IMR-90 (cell line): ENCODE measurements at regions not wholly inside any gene's neighbourhood (a gene's known extent, or its start where the extent isn't known, plus 50 kb on each side); places are given as distances from the start of the nearest gene placed in this dataset.

Experiments used
- ATAC-seq: fragments of 200-7000 bp; cut with Tn5 transposase; 2 replicates; pipeline ENCODE4 v1.9.1; 2020; ENCODE audit warnings: low read depth, mild to moderate bottlenecking, moderate library complexity
- BruUV-seq: library from RNA; stranded (reverse); fragments of 400-500 nt; replicated peaks from 2 replicates; lab custom pipeline; 2021; lab: Mats Ljungman, UMichigan
- CTCF ChIA-PET: fragments of 300-600 bp; formaldehyde crosslinking; extraction: SDS; loops from one replicate; lab custom pipeline; 2021; ENCODE audit warnings: antibody characterized with exemption; lab: Yijun Ruan, JAX
- POLR2A ChIA-PET: fragments of 300-600 bp; sonication (Branson Sonifier 250); formaldehyde crosslinking; loops from one replicate; lab custom pipeline; 2022; ENCODE audit warnings: antibody characterized with exemption; ENCODE audit not compliant: unreplicated experiment; lab: Charles Lee
- DNase-seq: peaks from one replicate; pipeline ENCODE4 v3.0.0; 2013
- H2AFZ ChIP-seq: replicated peaks from 2 replicates; pipeline ENCODE3; 2013; ENCODE audit warnings: low read length, mild to moderate bottlenecking; ENCODE audit not compliant: poor library complexity
- H2AK5ac ChIP-seq: 2 replicates; pipeline ENCODE4 v1.6.1; 2013; ENCODE audit warnings: low read depth, low read length, inconsistent platforms
- H2AK9ac ChIP-seq: replicated peaks from 2 replicates; pipeline ENCODE3; 2013; ENCODE audit warnings: mild to moderate bottlenecking, low read depth, low read length, moderate library complexity; ENCODE audit not compliant: poor library complexity
- H2BK120ac ChIP-seq: 2 replicates; pipeline ENCODE4 v1.6.1; 2013; ENCODE audit warnings: low read depth, low read length, inconsistent platforms
- H2BK15ac ChIP-seq: 3 replicates; pipeline ENCODE4 v1.6.1; 2013; ENCODE audit warnings: low read depth, low read length, inconsistent platforms
- H2BK20ac ChIP-seq: 2 replicates; pipeline ENCODE4 v1.6.1; 2013; ENCODE audit warnings: low read depth, mild to moderate bottlenecking, inconsistent platforms, low read length, moderate library complexity
- H2BK5ac ChIP-seq: 2 replicates; pipeline ENCODE4 v1.6.1; 2013; ENCODE audit warnings: mild to moderate bottlenecking, low read depth, low read length, inconsistent platforms; ENCODE audit not compliant: poor library complexity, severe bottlenecking
- H3K14ac ChIP-seq: replicated peaks from 2 replicates; pipeline ENCODE4 v1.6.1; 2013; ENCODE audit warnings: low read depth, low read length, inconsistent platforms
- H3K18ac ChIP-seq: 2 replicates; pipeline ENCODE4 v1.6.1; 2013; ENCODE audit warnings: low read depth, low read length, control low read depth
- H3K23ac ChIP-seq: 2 replicates; pipeline ENCODE4 v1.6.1; 2013; ENCODE audit warnings: low read depth, low read length, inconsistent platforms
- H3K27ac ChIP-seq: 2 replicates; pipeline ENCODE4 v1.5.1; 2013; ENCODE audit warnings: mild to moderate bottlenecking, control low read depth, low read length; ENCODE audit not compliant: insufficient read depth
- H3K27me3 ChIP-seq: 2 replicates; pipeline ENCODE4 v1.6.1; 2013; ENCODE audit warnings: low read length; ENCODE audit not compliant: control insufficient read depth, insufficient read depth
- H3K36me3 ChIP-seq: 2 replicates; pipeline ENCODE4 v1.6.1; 2013; ENCODE audit warnings: low read length, mixed read lengths; ENCODE audit not compliant: control insufficient read depth, insufficient read depth
- H3K4ac ChIP-seq: 2 replicates; pipeline ENCODE4 v1.6.1; 2013; ENCODE audit warnings: low read depth, low read length, inconsistent platforms
- H3K4me1 ChIP-seq: 2 replicates; pipeline ENCODE4 v1.6.1; 2013; ENCODE audit warnings: low read length, mixed read lengths; ENCODE audit not compliant: control insufficient read depth, insufficient read depth
- H3K4me2 ChIP-seq: 2 replicates; pipeline ENCODE4 v1.6.1; 2013; ENCODE audit warnings: low read depth, mild to moderate bottlenecking, control low read depth, low read length, moderate library complexity
- H3K4me3 ChIP-seq: 2 replicates; pipeline ENCODE4 v1.5.1; 2013; ENCODE audit warnings: low read depth, mild to moderate bottlenecking, control low read depth, low read length, moderate library complexity; ENCODE audit not compliant: insufficient read depth
- H3K56ac ChIP-seq: 2 replicates; pipeline ENCODE4 v1.6.1; 2013; ENCODE audit warnings: low read length, inconsistent platforms; ENCODE audit not compliant: insufficient read depth; ENCODE audit errors: extremely low read depth
- H3K79me1 ChIP-seq, 2 experiments: 2 replicates each; pipeline ENCODE4 v1.6.1; 2013; ENCODE audit warnings: low read length in 2 of 2, inconsistent platforms in 1 of 2, low read depth in 1 of 2
- H3K9ac ChIP-seq: 2 replicates; pipeline ENCODE4 v1.6.1; 2013; ENCODE audit warnings: low read depth, low read length, control low read depth
- H3K9me1 ChIP-seq: 2 replicates; pipeline ENCODE4 v1.6.1; 2013; ENCODE audit warnings: low read length, inconsistent platforms; ENCODE audit not compliant: insufficient read depth
- H3K9me3 ChIP-seq: 2 replicates; pipeline ENCODE4 v1.6.1; 2013; ENCODE audit warnings: low read length; ENCODE audit not compliant: control insufficient read depth, insufficient read depth
- H4K20me1 ChIP-seq: 2 replicates; pipeline ENCODE4 v1.6.1; 2013; ENCODE audit warnings: low read length, inconsistent platforms; ENCODE audit not compliant: insufficient read depth
- H4K5ac ChIP-seq: 2 replicates; pipeline ENCODE4 v1.6.1; 2013; ENCODE audit warnings: mild to moderate bottlenecking, low read depth, low read length, control low read depth
- H4K8ac ChIP-seq, 2 experiments: 2 replicates each; pipeline ENCODE4 v1.6.1; 2013; ENCODE audit warnings: low read depth in 2 of 2, low read length in 2 of 2, control low read depth in 1 of 2, inconsistent platforms in 1 of 2
- H4K91ac ChIP-seq: 2 replicates; pipeline ENCODE4 v1.6.1; 2013; ENCODE audit warnings: low read depth, low read length, inconsistent platforms; ENCODE audit not compliant: insufficient read depth
- CTCF ChIP-seq: conservative IDR thresholded peaks from 2 replicates; pipeline ENCODE4 v1.5.1; 2012; ENCODE audit warnings: mild to moderate bottlenecking, low read depth, low read length, improper control_type of control experiment
- MAFK ChIP-seq: IDR thresholded peaks from 2 replicates; pipeline ENCODE4 v1.6.1; 2012; ENCODE audit warnings: low read depth, low read length, improper control_type of control experiment
- NFE2L2 ChIP-seq: fragments of 150-350 bp; IDR thresholded peaks from 2 replicates; pipeline ENCODE4 v1.6.1; 2016; ENCODE audit warnings: low read depth, mild to moderate bottlenecking, low read length
- POLR2A ChIP-seq: IDR thresholded peaks from 2 replicates; pipeline ENCODE4 v1.6.1; 2012; ENCODE audit warnings: mild to moderate bottlenecking, low read depth, low read length
- RAD21 ChIP-seq: IDR thresholded peaks from 2 replicates; pipeline ENCODE4 v1.6.1; 2012; ENCODE audit warnings: low read length, improper control_type of control experiment
- WGBS, 2 experiments: methylation state at CpG; one replicate each; pipeline versions ENCODE4 v1.1.5 to v1.1.7; 2013; ENCODE audit warnings: missing lambda C conversion rate in 2 of 2; ENCODE audit not compliant: insufficient read length in 1 of 2; ENCODE audit errors: extremely low coverage in 2 of 2; 5-methylcytosine and 5-hydroxymethylcytosine counted together
- dilution Hi-C: fragments of 300-500 bp; cut with HindIII; formaldehyde crosslinking; loops from one replicate; pipeline ENCODE4 v1.14.3; 2018; ENCODE audit warnings: low sequenced_read_pairs; ENCODE audit not compliant: unreplicated experiment
- in situ Hi-C: fragments of 300-500 bp; cut with MboI; formaldehyde crosslinking; loops from 3 replicates; pipeline ENCODE4 v1.14.3; 2019; ENCODE audit warnings: low sequenced_read_pairs, inconsistent platforms, mixed read lengths
- intact Hi-C: fragments of 100-400 bp; cut with micrococcal nuclease; formaldehyde crosslinking; loops from 2 replicates; pipeline ENCODE4 v1.10.0; 2022
- TF ChIP-seq, protein P1 (sequence below): fragments of 150-350 bp; IDR thresholded peaks from 2 replicates; pipeline ENCODE4 v1.6.1; 2017; ENCODE audit warnings: mild to moderate bottlenecking, antibody characterized with exemption, low read length, low read depth

DNA sequence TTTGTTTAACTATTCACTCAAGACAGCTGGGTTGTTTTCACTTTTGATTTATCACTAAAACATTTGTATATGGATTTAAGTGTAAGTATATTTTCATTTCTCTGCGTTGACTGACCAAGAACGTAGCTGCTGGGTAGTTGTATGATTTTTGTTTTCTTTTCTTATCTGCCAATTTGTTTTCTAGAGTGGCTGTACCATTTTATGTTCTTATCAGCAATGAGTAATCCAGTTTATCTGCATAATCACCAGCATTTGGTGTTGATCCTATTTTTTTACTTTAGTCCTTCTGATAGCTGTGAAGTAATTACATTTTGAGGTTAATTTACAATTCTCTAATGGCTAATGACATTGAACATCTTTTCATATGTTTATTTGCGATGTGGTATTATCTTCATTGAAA, 1178.4 kb upstream of the TMEFF2 start:
- no CpG with 5 or more reads among the region's 3 CpGs for WGBS, 2 experiments
- Histone ChIP-seq H2AK5ac (no peak overlapping the region), H4K91ac (no peak overlapping the region), H3K9ac (no peak overlapping the region), H2AFZ (no peak overlapping the region), H3K18ac (no peak overlapping the region), H3K4me1 (no peaks in the 10 kb centered on the region), H3K27ac (no peak overlapping the region), H3K27me3 (no peaks in the 10 kb centered on the region), H3K9me3 (peaks cover 6% of the 10 kb centered on the region), H3K4me3 (no peak overlapping the region), H3K79me1 (no peaks in the 10 kb centered on the region), H2BK120ac (no peak overlapping the region), H3K23ac (no peak overlapping the region), H4K8ac (no peak overlapping the region), H3K9me1 (no peaks in the 10 kb centered on the region), H4K5ac (no peak overlapping the region), H3K56ac (no peak overlapping the region), H4K20me1 (no peaks in the 10 kb centered on the region), H3K36me3 (no peaks in the 10 kb centered on the region), H2BK15ac (no peak overlapping the region), H2BK20ac (no peak overlapping the region), H2AK9ac (no peak overlapping the region), H3K14ac (no peak overlapping the region), H3K4ac (no peak overlapping the region), H3K4me2 (no peak overlapping the region), H2BK5ac (no peak overlapping the region)
- dilution Hi-C loops (no loop called here), in situ Hi-C loops (no loop called here), intact Hi-C loops (no loop called here)
- TF ChIP-seq NFE2L2, result no peak
- no peak for TF ChIP-seq MAFK
- TF ChIP-seq, protein P1, sequence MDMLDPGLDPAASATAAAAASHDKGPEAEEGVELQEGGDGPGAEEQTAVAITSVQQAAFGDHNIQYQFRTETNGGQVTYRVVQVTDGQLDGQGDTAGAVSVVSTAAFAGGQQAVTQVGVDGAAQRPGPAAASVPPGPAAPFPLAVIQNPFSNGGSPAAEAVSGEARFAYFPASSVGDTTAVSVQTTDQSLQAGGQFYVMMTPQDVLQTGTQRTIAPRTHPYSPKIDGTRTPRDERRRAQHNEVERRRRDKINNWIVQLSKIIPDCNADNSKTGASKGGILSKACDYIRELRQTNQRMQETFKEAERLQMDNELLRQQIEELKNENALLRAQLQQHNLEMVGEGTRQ, result no peak
- no peak for TF ChIP-seq CTCF
- no peak for TF ChIP-seq POLR2A
- no peak for TF ChIP-seq RAD21
- CTCF ChIA-PET, result no interaction called here
- no TSS peak for BruUV-seq
- POLR2A ChIA-PET, result no interaction called here
- ATAC-seq (no peak), DNase-seq (no peak)
